Gastroesophageal sphincter (tissue), 3 donors: ENCODE measurements at regions not wholly inside any gene's neighbourhood (a gene's known extent, or its start where the extent isn't known, plus 50 kb on each side); places are given as distances from the start of the nearest gene placed in this dataset.
"Not testable (repeated sequence)": the region's sequence is repeated elsewhere in the genome, so short reads cannot be mapped to it uniquely, and the experiment has no call there.

Source experiments
- POLR2A ChIP-seq, 2 donors: fragments of 450-650 bp; IDR thresholded peaks; one replicate each; pipeline ENCODE4 v1.6.1; 2017; ENCODE audit warnings: antibody characterized with exemption in 2 of 2, mild to moderate bottlenecking in 2 of 2, moderate library complexity in 1 of 2
- POLR2AphosphoS5 ChIP-seq: sonication (generic); formaldehyde crosslinking; IDR thresholded peaks from one replicate; pipeline ENCODE4 v1.6.1; 2017; ENCODE audit warnings: antibody characterized with exemption
- TF ChIP-seq, protein P1 (sequence below), 4 experiments: fragments of 200-600 bp in 2 of 4; fragments of 450-650 bp in 2 of 4; sonication (generic) in 1 of 4; IDR thresholded peaks; one replicate each; pipeline ENCODE4 v1.5.1; 2017 to 2019; ENCODE audit warnings: antibody characterized with exemption in 4 of 4, mild to moderate bottlenecking in 2 of 4, moderate library complexity in 2 of 4

DNA sequence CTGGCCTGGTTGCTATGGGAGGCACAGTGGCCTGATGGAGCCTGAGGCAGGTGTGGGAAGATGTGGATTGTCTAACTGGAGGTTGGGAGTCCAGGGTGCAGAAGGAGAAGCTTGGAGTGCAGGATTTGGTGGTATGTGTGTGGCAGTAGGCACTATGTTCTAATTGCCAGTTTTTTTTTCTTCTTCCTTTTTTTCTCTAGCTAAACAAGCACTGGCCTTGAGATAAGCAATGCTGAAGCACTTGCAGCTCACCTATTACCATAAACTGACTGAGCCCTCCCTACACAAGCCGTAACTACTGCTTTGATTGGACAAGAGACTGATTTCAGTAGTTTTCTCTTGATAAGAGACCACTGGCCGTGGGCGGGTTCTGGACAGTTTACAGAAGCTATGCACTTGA lies 175.4 kb downstream of the FAM72C start:
- TF ChIP-seq POLR2A (IDR thresholded peaks at IDR 0.05); POLR2AphosphoS5: not testable (repeated sequence)
- TF ChIP-seq, protein P1, sequence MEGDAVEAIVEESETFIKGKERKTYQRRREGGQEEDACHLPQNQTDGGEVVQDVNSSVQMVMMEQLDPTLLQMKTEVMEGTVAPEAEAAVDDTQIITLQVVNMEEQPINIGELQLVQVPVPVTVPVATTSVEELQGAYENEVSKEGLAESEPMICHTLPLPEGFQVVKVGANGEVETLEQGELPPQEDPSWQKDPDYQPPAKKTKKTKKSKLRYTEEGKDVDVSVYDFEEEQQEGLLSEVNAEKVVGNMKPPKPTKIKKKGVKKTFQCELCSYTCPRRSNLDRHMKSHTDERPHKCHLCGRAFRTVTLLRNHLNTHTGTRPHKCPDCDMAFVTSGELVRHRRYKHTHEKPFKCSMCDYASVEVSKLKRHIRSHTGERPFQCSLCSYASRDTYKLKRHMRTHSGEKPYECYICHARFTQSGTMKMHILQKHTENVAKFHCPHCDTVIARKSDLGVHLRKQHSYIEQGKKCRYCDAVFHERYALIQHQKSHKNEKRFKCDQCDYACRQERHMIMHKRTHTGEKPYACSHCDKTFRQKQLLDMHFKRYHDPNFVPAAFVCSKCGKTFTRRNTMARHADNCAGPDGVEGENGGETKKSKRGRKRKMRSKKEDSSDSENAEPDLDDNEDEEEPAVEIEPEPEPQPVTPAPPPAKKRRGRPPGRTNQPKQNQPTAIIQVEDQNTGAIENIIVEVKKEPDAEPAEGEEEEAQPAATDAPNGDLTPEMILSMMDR (IDR thresholded peaks at IDR 0.05), result not testable (repeated sequence)
